GM19463 (cell line): ENCODE measurements at regions not wholly inside any gene's neighbourhood (a gene's known extent, or its start where the extent isn't known, plus 50 kb on each side); places are given as distances from the start of the nearest gene placed in this dataset.
"Not testable (repeated sequence)": the region's sequence is repeated elsewhere in the genome, so short reads cannot be mapped to it uniquely, and the experiment has no call there.

Source experiments
- ATAC-seq: cut with Tn5 transposase; IDR thresholded peaks from one replicate; pipeline ENCODE4 v1.9.1; 2021; ENCODE audit warnings: mild to moderate bottlenecking, moderate library complexity; ENCODE audit not compliant: unreplicated experiment

GRCh38 chr2:138267161-138267901 lies 234.2 kb upstream of the SPOPL start:
- peak; percentile 82 for ATAC-seq

GRCh38 chr2:138267902-138268254 lies 233.7 kb upstream of the SPOPL start:
- peak; percentile 37 for ATAC-seq

GRCh38 chr2:138269765-138270164 lies 231.8 kb upstream of the SPOPL start:
- no peak for ATAC-seq

- ATAC-seq, result no peak
Measured at GRCh38 chr2:138271467-138271866, 230.1 kb upstream of the SPOPL start.

- ATAC-seq, result no peak
Measured at GRCh38 chr2:138272524-138273195, 228.9 kb upstream of the SPOPL start.

GRCh38 chr2:138273280-138273679 lies 228.3 kb upstream of the SPOPL start:
- not testable (repeated sequence) for ATAC-seq

- ATAC-seq, result no peak
Measured at GRCh38 chr2:138274421-138275291, 226.9 kb upstream of the SPOPL start.

- no peak for ATAC-seq
Measured at GRCh38 chr2:138275292-138275690, 226.3 kb upstream of the SPOPL start.

- ATAC-seq, result no peak
Measured at GRCh38 chr2:138275881-138276280, 225.7 kb upstream of the SPOPL start.

GRCh38 chr2:138276339-138276738 lies 225.2 kb upstream of the SPOPL start:
- no peak for ATAC-seq

GRCh38 chr2:138277062-138277461 lies 224.5 kb upstream of the SPOPL start:
- no peak for ATAC-seq

GRCh38 chr2:138279871-138280270 lies 221.7 kb upstream of the SPOPL start:
- ATAC-seq, result no peak

GRCh38 chr2:138280999-138281695 lies 220.4 kb upstream of the SPOPL start:
- ATAC-seq, result no peak

- no peak for ATAC-seq
Measured at GRCh38 chr2:138282014-138282672, 219.4 kb upstream of the SPOPL start.

- ATAC-seq, result no peak
Measured at GRCh38 chr2:138291805-138292204, 209.8 kb upstream of the SPOPL start.

GRCh38 chr2:138293045-138293444 lies 208.5 kb upstream of the SPOPL start:
- ATAC-seq, result no peak

- ATAC-seq, result no peak
Measured at GRCh38 chr2:138293549-138293948, 208.0 kb upstream of the SPOPL start.

- ATAC-seq, result no peak
Measured at GRCh38 chr2:138294451-138294850, 207.1 kb upstream of the SPOPL start.

GRCh38 chr2:138296365-138296764 lies 205.2 kb upstream of the SPOPL start:
- no peak for ATAC-seq

- ATAC-seq, result peak; percentile 75
Measured at GRCh38 chr2:138298120-138298814, 203.3 kb upstream of the SPOPL start.
